D721Med (cell line): ENCODE measurements at regions not wholly inside any gene's neighbourhood (a gene's known extent, or its start where the extent isn't known, plus 50 kb on each side); places are given as distances from the start of the nearest gene placed in this dataset.

Experiments
- DNase-seq: peaks from one replicate; pipeline ENCODE4 v3.0.0; 2011; ENCODE audit warnings: low spot score; ENCODE audit not compliant: insufficient read length
- FAIRE-seq: peaks from 2 replicates; lab custom pipeline; 2011; peaks lifted over from hg19 to GRCh38; lab: Jason Lieb, UNC
- CTCF ChIP-seq: IDR thresholded peaks from 2 replicates; pipeline ENCODE4 v1.5.1; 2012; ENCODE audit warnings: mild to moderate bottlenecking, control low read depth; ENCODE audit not compliant: insufficient read depth; ENCODE audit errors: missing control alignments

- TF ChIP-seq CTCF: no peak
- peak; percentile 38 for FAIRE-seq
- no peak for DNase-seq
These were observed 183.5 kb downstream of the KCNJ2 start for GRCh38 chr17:70352834-70353233.

- DNase-seq (no peak), FAIRE-seq (no peak)
- TF ChIP-seq CTCF: no peak
These were observed 184.2 kb downstream of the KCNJ2 start for GRCh38 chr17:70353408-70354092.

- no peak for TF ChIP-seq CTCF
- FAIRE-seq (no peak), DNase-seq (no peak)
These were observed 185.9 kb downstream of the KCNJ2 start for GRCh38 chr17:70355185-70355584.

- DNase-seq (no peak), FAIRE-seq (no peak)
- TF ChIP-seq CTCF: no peak
These were observed 187.9 kb downstream of the KCNJ2 start for GRCh38 chr17:70357190-70357589.

- no peak for FAIRE-seq
- no peak for TF ChIP-seq CTCF
- DNase-seq: no peak
These were observed 195.8 kb downstream of the KCNJ2 start for GRCh38 chr17:70365091-70365583.

GRCh38 chr17:70366386-70366785, 197.1 kb downstream of the KCNJ2 start:
- no peak for TF ChIP-seq CTCF
- FAIRE-seq: no peak
- no peak for DNase-seq

- no peak for FAIRE-seq
These were observed 198.7 kb downstream of the KCNJ2 start for GRCh38 chr17:70368011-70368410.

More at GRCh38 chr17:70368011-70368410, 198.7 kb downstream of the KCNJ2 start:
- no peak for TF ChIP-seq CTCF
- no peak for DNase-seq
